Esophagus muscularis mucosa (tissue), 4 donors: ENCODE measurements at regions not wholly inside any gene's neighbourhood (a gene's known extent, or its start where the extent isn't known, plus 50 kb on each side); places are given as distances from the start of the nearest gene placed in this dataset.

ENCODE experiments used
- DNase-seq: peaks from one replicate; pipeline ENCODE4 v3.0.0-alpha.2; 2017; ENCODE audit errors: extremely low spot score
- H3K27ac ChIP-seq, 4 donors: fragments of 200-600 bp; sonication (generic); replicated peaks in 1 of 4; 1 replicate in 3 of 4; 2 replicates in 1 of 4; pipeline ENCODE4 v1.5.1; 2016 to 2019; ENCODE audit warnings: mild to moderate bottlenecking in 1 of 4
- H3K27me3 ChIP-seq, 4 donors: fragments of 200-600 bp; sonication (generic); one replicate each; pipeline versions ENCODE4 v1.5.1 to v1.6.0; 2016 to 2019
- H3K36me3 ChIP-seq, 4 donors: fragments of 200-600 bp; sonication (generic); one replicate each; pipeline ENCODE4 v1.5.1; 2016 to 2019
- H3K4me1 ChIP-seq, 4 donors: fragments of 200-600 bp; sonication (generic); one replicate each; pipeline ENCODE4 v1.5.1; 2016 to 2019
- H3K4me3 ChIP-seq, 4 donors: fragments of 200-600 bp; sonication (generic); 1 replicate in 2 of 4; 2 replicates in 2 of 4; pipeline ENCODE4 v1.5.1; 2016 to 2019; ENCODE audit warnings: mild to moderate bottlenecking in 4 of 4, moderate library complexity in 1 of 4
- H3K9me3 ChIP-seq, 4 donors: fragments of 200-600 bp; sonication (generic); 1 replicate in 3 of 4; 2 replicates in 1 of 4; pipeline ENCODE4 v1.5.1; 2016 to 2019
- CTCF ChIP-seq, 3 experiments: fragments of 200-600 bp in 2 of 3; fragments of 450-650 bp in 1 of 3; sonication (generic) in 2 of 3; IDR thresholded peaks; one replicate each; pipeline ENCODE4 v1.5.1; 2017 to 2019; ENCODE audit warnings: antibody characterized with exemption in 3 of 3, mild to moderate bottlenecking in 2 of 3, moderate library complexity in 1 of 3
- EP300 ChIP-seq: sonication (generic); formaldehyde crosslinking; IDR thresholded peaks from one replicate; pipeline ENCODE4 v1.6.1; 2017; ENCODE audit warnings: antibody characterized with exemption
- POLR2A ChIP-seq: fragments of 450-650 bp; IDR thresholded peaks from one replicate; pipeline ENCODE4 v1.6.1; 2017; ENCODE audit warnings: antibody characterized with exemption, moderate library complexity, mild to moderate bottlenecking, low read depth
- POLR2AphosphoS5 ChIP-seq, 2 donors: sonication (generic); formaldehyde crosslinking; IDR thresholded peaks; one replicate each; pipeline ENCODE4 v1.6.1; 2017; ENCODE audit warnings: antibody characterized with exemption in 2 of 2
- whole genome bisulfite sequencing: methylation state at CpG from one replicate; pipeline ENCODE4 v1.1.5; 2018; 5-methylcytosine and 5-hydroxymethylcytosine counted together
- intact Hi-C: fragments of 100-400 bp; cut with DNase I; formaldehyde crosslinking; loops from one replicate; pipeline ENCODE4 v1.15.1; 2023

- Histone ChIP-seq H3K9me3 (no peaks in the 10 kb centered on the region), H3K4me1 (no peaks in the 10 kb centered on the region), H3K27me3 (no peaks in the 10 kb centered on the region), H3K4me3 (no peak overlapping the region), H3K27ac (no peak overlapping the region), H3K36me3 (no peaks in the 10 kb centered on the region)
- intact Hi-C loops = no loop called here
- 75% methylated on average over 6 of the region's 6 CpGs for WGBS
- no peak for DNase-seq
- TF ChIP-seq EP300 (no peak), POLR2AphosphoS5 (IDR thresholded peaks at IDR 0.05) (no peak), CTCF (IDR thresholded peaks at IDR 0.05) (no peak), POLR2A (no peak)
These were observed 129.0 kb downstream of the ASCL1 start for GRCh38 chr12:103086471-103086870.

DNA sequence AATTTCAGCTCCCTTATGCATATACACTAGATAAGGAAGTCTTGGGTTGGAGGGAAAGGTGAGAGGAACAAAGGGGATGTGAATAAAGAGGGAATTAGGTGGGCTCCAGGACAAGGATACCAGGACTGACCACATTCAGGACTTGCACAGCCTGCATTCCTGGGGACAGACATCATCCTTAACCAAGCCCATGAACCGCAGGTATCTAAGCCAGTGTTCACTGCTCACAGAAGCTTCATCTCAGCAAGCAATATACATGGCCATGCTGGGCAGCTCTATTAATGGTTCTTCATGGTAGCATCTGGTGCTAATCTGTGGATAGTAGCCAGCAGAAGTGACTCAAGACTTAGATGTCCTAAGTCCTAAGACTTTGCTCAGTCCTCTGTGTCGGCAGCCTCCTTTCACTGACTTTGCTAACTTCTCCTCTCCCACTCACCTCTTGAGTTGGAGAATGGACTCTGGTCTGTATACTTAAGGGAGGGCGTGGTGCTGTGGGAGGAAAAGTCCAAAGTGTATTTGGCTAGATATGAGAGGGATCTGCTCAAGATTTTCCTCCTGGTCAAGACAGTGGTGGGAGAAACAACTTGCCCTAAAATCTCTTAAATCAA, 136.1 kb downstream of the ASCL1 start:
- Histone ChIP-seq H3K36me3 (no peaks in the 10 kb centered on the region), H3K9me3 (no peaks in the 10 kb centered on the region), H3K27me3 (no peaks in the 10 kb centered on the region), H3K27ac (no peak overlapping the region), H3K4me3 (no peak overlapping the region), H3K4me1 (no peaks in the 10 kb centered on the region)
- intact Hi-C loops = no loop called here
- TF ChIP-seq EP300 (no peak), POLR2A (no peak), POLR2AphosphoS5 (IDR thresholded peaks at IDR 0.05) (no peak), CTCF (IDR thresholded peaks at IDR 0.05) (no peak)
- no peak for DNase-seq
- 81% methylated on average over 3 of the region's 3 CpGs for WGBS

DNA sequence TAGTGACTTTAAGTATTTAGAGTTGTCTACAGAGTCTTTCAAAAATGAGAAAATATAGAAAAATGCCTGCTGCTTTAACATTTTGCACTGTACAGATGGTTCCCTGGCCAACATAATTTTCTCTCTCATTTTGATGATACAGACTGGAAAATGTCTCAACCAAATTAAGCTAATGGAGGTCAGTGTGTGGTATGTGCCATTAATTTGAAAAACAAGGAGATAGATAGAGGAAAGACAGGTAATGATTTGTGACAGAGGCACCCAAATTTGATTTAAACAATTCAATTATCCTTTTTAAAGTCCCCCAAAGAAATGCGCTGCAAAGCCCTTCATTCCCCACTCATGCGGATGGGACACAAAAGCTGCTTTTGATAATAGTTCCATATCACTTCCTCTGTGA, 140.0 kb downstream of the ASCL1 start:
- DNase-seq = no peak
- H3K9me3 ChIP-seq = no peaks in the 10 kb centered on the region
- no peaks in the 10 kb centered on the region for H3K36me3 ChIP-seq
- 97% methylated on average over 2 of the region's 2 CpGs for WGBS
- H3K4me3 ChIP-seq = no peak overlapping the region
- intact Hi-C loops = no loop called here
- no peaks in the 10 kb centered on the region for H3K27me3 ChIP-seq
- TF ChIP-seq CTCF (IDR thresholded peaks at IDR 0.05) = no peak
- TF ChIP-seq POLR2AphosphoS5 (IDR thresholded peaks at IDR 0.05) = no peak
- no peak for TF ChIP-seq POLR2A
- no peak for TF ChIP-seq EP300
- no peak overlapping the region for H3K27ac ChIP-seq
- H3K4me1 ChIP-seq = no peaks in the 10 kb centered on the region

DNA sequence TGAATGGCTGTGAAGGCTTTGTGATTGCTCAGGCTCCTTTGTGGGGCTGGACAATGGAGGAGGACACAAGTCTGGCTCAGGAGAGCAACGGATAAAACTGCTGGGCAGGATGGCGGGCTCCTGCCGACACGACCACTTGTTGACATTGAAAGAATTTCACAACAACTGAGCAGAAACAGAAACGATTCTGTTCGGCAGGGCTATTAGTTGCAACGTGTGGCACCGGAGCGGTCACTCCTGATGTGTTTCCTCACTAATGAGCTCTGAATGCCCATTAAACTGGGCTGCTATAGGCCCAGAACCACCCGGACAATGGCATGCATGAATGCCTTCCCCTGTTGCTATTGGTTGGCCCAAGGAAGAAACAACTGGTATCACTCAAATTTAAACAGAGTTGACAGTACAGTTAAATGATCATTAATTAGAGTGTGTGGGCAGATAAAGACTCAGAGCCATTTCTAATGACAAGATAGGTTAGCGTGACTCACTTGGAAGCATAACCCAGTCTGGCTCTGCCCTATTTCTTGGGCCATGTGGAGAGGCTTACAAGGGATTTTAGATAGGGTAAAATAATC, 142.9 kb downstream of the ASCL1 start:
- H3K4me3 ChIP-seq = no peak overlapping the region
- TF ChIP-seq POLR2AphosphoS5 (IDR thresholded peaks at IDR 0.05) (no peak), POLR2A (no peak), CTCF (IDR thresholded peaks at IDR 0.05) (no peak), EP300 (no peak)
- H3K36me3 ChIP-seq = no peaks in the 10 kb centered on the region
- no peak for DNase-seq
- no peaks in the 10 kb centered on the region for H3K9me3 ChIP-seq
- WGBS = 80% methylated on average over 11 of the region's 11 CpGs
- intact Hi-C loops = no loop called here
- H3K4me1 ChIP-seq = no peaks in the 10 kb centered on the region
- H3K27me3 ChIP-seq = peaks cover 0 to 8% (median 0%) of the 10 kb centered on the region in 4 donors
- no peak overlapping the region for H3K27ac ChIP-seq
